ENCODE measurements at regions not wholly inside any gene's neighbourhood (a gene's known extent, or its start where the extent isn't known, plus 50 kb on each side); places are given as distances from the start of the nearest gene placed in this dataset.

GRCh38 chr10:129396021-129396722, 70.9 kb upstream of the MGMT start:
- TF ChIP-seq CTCF (IDR thresholded peaks at IDR 0.05), result no peak
- TF ChIP-seq POLR2A (IDR thresholded peaks at IDR 0.05), result no peak
